GM23338 (cell line): ENCODE measurements at regions not wholly inside any gene's neighbourhood (a gene's known extent, or its start where the extent isn't known, plus 50 kb on each side); places are given as distances from the start of the nearest gene placed in this dataset.
"Not testable (repeated sequence)": the region's sequence is repeated elsewhere in the genome, so short reads cannot be mapped to it uniquely, and the experiment has no call there.

Source experiments
- ATAC-seq: fragments of 200-7000 bp; cut with Tn5 transposase; 3 replicates; pipeline ENCODE4 v1.9.1; 2020
- DNase-seq: peaks from one replicate; pipeline ENCODE4 v3.0.0-alpha.2; 2015; ENCODE audit warnings: low spot score
- H2AFZ ChIP-seq: fragments of 200-600 bp; sonication (generic); 2 replicates; pipeline ENCODE4 v1.8.0; 2016; ENCODE audit warnings: antibody characterized with exemption, mild to moderate bottlenecking, moderate library complexity
- H3F3A ChIP-seq: fragments of 200-600 bp; sonication (generic); replicated peaks from 2 replicates; pipeline ENCODE4 v1.8.0; 2017; ENCODE audit warnings: antibody characterized with exemption, mixed run types, low read depth
- H3K27ac ChIP-seq: fragments of 200-600 bp; sonication (generic); 2 replicates; pipeline ENCODE4 v1.6.1; 2016; ENCODE audit warnings: low read depth
- H3K27me3 ChIP-seq: fragments of 200-600 bp; sonication (generic); 2 replicates; pipeline ENCODE4 v1.8.0; 2016; ENCODE audit warnings: mild to moderate bottlenecking, mixed run types, moderate library complexity; ENCODE audit not compliant: insufficient read depth
- H3K36me3 ChIP-seq: fragments of 200-600 bp; sonication (generic); 2 replicates; pipeline ENCODE4 v1.8.0; 2016; ENCODE audit warnings: mild to moderate bottlenecking; ENCODE audit not compliant: insufficient read depth
- H3K4me1 ChIP-seq: fragments of 200-600 bp; sonication (generic); 2 replicates; pipeline ENCODE4 v1.8.0; 2016; ENCODE audit warnings: mild to moderate bottlenecking, moderate library complexity; ENCODE audit not compliant: insufficient read depth
- H3K4me2 ChIP-seq: fragments of 200-600 bp; sonication (generic); 2 replicates; pipeline ENCODE4 v1.7.1; 2017; ENCODE audit warnings: mixed run types
- H3K4me3 ChIP-seq: fragments of 200-600 bp; sonication (generic); 2 replicates; pipeline ENCODE4 v1.6.1; 2016; ENCODE audit warnings: mixed run types
- H3K79me2 ChIP-seq: fragments of 200-600 bp; sonication (generic); replicated peaks from 2 replicates; pipeline ENCODE4 v1.8.0; 2017; ENCODE audit warnings: mild to moderate bottlenecking; ENCODE audit not compliant: insufficient read depth
- H3K9me2 ChIP-seq: fragments of 200-600 bp; sonication (generic); 2 replicates; pipeline ENCODE4 v1.8.0; 2017; ENCODE audit not compliant: insufficient read depth
- H4K20me1 ChIP-seq: fragments of 200-600 bp; sonication (generic); replicated peaks from 2 replicates; pipeline ENCODE4 v1.8.0; 2017; ENCODE audit warnings: mild to moderate bottlenecking; ENCODE audit not compliant: insufficient read depth
- H3K27ac Mint-ChIP-seq: 2 replicates; pipeline ENCODE4 v1.8.0; 2020; ENCODE audit warnings: inconsistent platforms, mild to moderate bottlenecking, moderate library complexity, mixed read lengths
- H3K27me3 Mint-ChIP-seq: 3 replicates; pipeline ENCODE4 v1.8.0; 2022; ENCODE audit warnings: low read depth, mild to moderate bottlenecking, moderate library complexity, mixed read lengths, inconsistent platforms; ENCODE audit not compliant: insufficient read depth, poor library complexity
- H3K36me3 Mint-ChIP-seq: 3 replicates; pipeline ENCODE4 v1.8.0; 2021; ENCODE audit warnings: low read depth, mild to moderate bottlenecking, inconsistent platforms, moderate library complexity, mixed read lengths
- H3K4me1 Mint-ChIP-seq: 3 replicates; pipeline ENCODE4 v1.8.0; 2020; ENCODE audit warnings: mild to moderate bottlenecking, inconsistent platforms, mixed read lengths
- H3K4me3 Mint-ChIP-seq: 3 replicates; pipeline ENCODE4 v1.8.0; 2021; ENCODE audit warnings: moderate library complexity, mild to moderate bottlenecking, inconsistent platforms, mixed read lengths
- H3K9me3 Mint-ChIP-seq: 3 replicates; pipeline ENCODE4 v1.8.0; 2020; ENCODE audit warnings: moderate library complexity, mild to moderate bottlenecking, inconsistent platforms, mixed read lengths
- CREB1 ChIP-seq: fragments of 250-450 bp; sonication (Bioruptor Pico); IDR thresholded peaks from 2 replicates; pipeline ENCODE4 v1.5.0; 2020; ENCODE audit warnings: low read depth, mild to moderate bottlenecking, moderate library complexity
- ETS1 ChIP-seq: IDR thresholded peaks from 2 replicates; pipeline ENCODE4 v1.6.1; 2016; ENCODE audit warnings: antibody characterized with exemption
- EZH2 ChIP-seq: fragments of 200-600 bp; sonication (generic); IDR thresholded peaks from one replicate; pipeline ENCODE4 v1.8.0; 2017; ENCODE audit warnings: antibody characterized with exemption, mild to moderate bottlenecking, low read depth; ENCODE audit not compliant: unreplicated experiment
- EZH2phosphoT487 ChIP-seq: fragments of 200-600 bp; sonication (generic); IDR thresholded peaks from one replicate; pipeline ENCODE4 v1.8.1; 2018; ENCODE audit warnings: antibody characterized with exemption; ENCODE audit not compliant: unreplicated experiment
- JUNB ChIP-seq: IDR thresholded peaks from one replicate; pipeline ENCODE4 v1.6.1; 2016; ENCODE audit warnings: antibody characterized with exemption; ENCODE audit not compliant: unreplicated experiment
- NANOG ChIP-seq: IDR thresholded peaks from 2 replicates; pipeline ENCODE4 v1.6.1; 2016; ENCODE audit warnings: antibody characterized with exemption, borderline replicate concordance
- POLR2AphosphoS5 ChIP-seq: IDR thresholded peaks from 2 replicates; pipeline ENCODE4 v1.6.1; 2016; ENCODE audit warnings: antibody characterized with exemption, low read depth
- REST ChIP-seq: IDR thresholded peaks from one replicate; pipeline ENCODE4 v1.6.1; 2018; ENCODE audit warnings: antibody characterized with exemption; ENCODE audit not compliant: unreplicated experiment
- STAT1 ChIP-seq: IDR thresholded peaks from one replicate; pipeline ENCODE4 v1.6.1; 2016; ENCODE audit warnings: antibody characterized with exemption; ENCODE audit not compliant: unreplicated experiment
- ZNF114 ChIP-seq: fragments of 250-450 bp; sonication (Bioruptor Pico); IDR thresholded peaks from 2 replicates; pipeline ENCODE4 v1.5.0; 2020; ENCODE audit warnings: mild to moderate bottlenecking, moderate library complexity
- ZNF331 ChIP-seq: fragments of 250-450 bp; sonication (Bioruptor Pico); IDR thresholded peaks from 2 replicates; pipeline ENCODE4 v1.5.0; 2020; ENCODE audit warnings: low read depth, mild to moderate bottlenecking, moderate library complexity
- TF ChIP-seq, protein P1 (sequence below): fragments of 250-450 bp; sonication (Bioruptor Pico); IDR thresholded peaks from 2 replicates; pipeline ENCODE4 v1.5.0; 2020; ENCODE audit warnings: mild to moderate bottlenecking, moderate library complexity

GRCh38 chr10:95137990-95138625, 55.9 kb upstream of the ACSM6 start:
- not testable (repeated sequence) for H3K4me1 ChIP-seq, H2AFZ ChIP-seq, H3K4me3 Mint-ChIP-seq, H3K9me2 ChIP-seq, H3K27ac Mint-ChIP-seq, H3K27me3 ChIP-seq, DNase-seq, H4K20me1 ChIP-seq, ATAC-seq, H3K27me3 Mint-ChIP-seq, H3K4me1 Mint-ChIP-seq, H3K4me3 ChIP-seq, H3K4me2 ChIP-seq, H3K79me2 ChIP-seq, H3F3A ChIP-seq, H3K27ac ChIP-seq, H3K36me3 ChIP-seq
- H3K9me3 Mint-ChIP-seq = peaks cover 16% of the 10 kb centered on the region
- H3K36me3 Mint-ChIP-seq = peaks cover 33% of the 10 kb centered on the region

- Histone ChIP-seq H3K36me3 (no peaks in the 10 kb centered on the region; the same call in 1 of the 2 replicates), H3K27ac (no peak overlapping the region), H2AFZ (no peak overlapping the region), H3K4me3 (no peak overlapping the region), H3K9me2 (no peaks in the 10 kb centered on the region), H3K4me2 (no peak overlapping the region), H3K4me1 (no peaks in the 10 kb centered on the region), H3K79me2 (no peaks in the 10 kb centered on the region), H3K27me3 (no peaks in the 10 kb centered on the region), H4K20me1 (no peaks in the 10 kb centered on the region), H3F3A (no peaks in the 10 kb centered on the region)
- Mint-ChIP-seq H3K4me1 (peaks cover 3% of the 10 kb centered on the region), H3K27me3 (no peaks in the 10 kb centered on the region), H3K27ac (no peak overlapping the region), H3K4me3 (no peak overlapping the region), H3K9me3 (peaks cover 18% of the 10 kb centered on the region), H3K36me3 (peaks cover 40% of the 10 kb centered on the region)
- TF ChIP-seq POLR2AphosphoS5 (no peak), STAT1 (no peak), JUNB (no peak), EZH2phosphoT487 (no peak), ETS1 (no peak), CREB1 (CRISPR knock-in tag) (no peak), NANOG (no peak), REST (no peak), ZNF331 (CRISPR knock-in tag) (no peak), ZNF114 (CRISPR knock-in tag) (no peak), EZH2 (no peak)
- TF ChIP-seq, protein P1, sequence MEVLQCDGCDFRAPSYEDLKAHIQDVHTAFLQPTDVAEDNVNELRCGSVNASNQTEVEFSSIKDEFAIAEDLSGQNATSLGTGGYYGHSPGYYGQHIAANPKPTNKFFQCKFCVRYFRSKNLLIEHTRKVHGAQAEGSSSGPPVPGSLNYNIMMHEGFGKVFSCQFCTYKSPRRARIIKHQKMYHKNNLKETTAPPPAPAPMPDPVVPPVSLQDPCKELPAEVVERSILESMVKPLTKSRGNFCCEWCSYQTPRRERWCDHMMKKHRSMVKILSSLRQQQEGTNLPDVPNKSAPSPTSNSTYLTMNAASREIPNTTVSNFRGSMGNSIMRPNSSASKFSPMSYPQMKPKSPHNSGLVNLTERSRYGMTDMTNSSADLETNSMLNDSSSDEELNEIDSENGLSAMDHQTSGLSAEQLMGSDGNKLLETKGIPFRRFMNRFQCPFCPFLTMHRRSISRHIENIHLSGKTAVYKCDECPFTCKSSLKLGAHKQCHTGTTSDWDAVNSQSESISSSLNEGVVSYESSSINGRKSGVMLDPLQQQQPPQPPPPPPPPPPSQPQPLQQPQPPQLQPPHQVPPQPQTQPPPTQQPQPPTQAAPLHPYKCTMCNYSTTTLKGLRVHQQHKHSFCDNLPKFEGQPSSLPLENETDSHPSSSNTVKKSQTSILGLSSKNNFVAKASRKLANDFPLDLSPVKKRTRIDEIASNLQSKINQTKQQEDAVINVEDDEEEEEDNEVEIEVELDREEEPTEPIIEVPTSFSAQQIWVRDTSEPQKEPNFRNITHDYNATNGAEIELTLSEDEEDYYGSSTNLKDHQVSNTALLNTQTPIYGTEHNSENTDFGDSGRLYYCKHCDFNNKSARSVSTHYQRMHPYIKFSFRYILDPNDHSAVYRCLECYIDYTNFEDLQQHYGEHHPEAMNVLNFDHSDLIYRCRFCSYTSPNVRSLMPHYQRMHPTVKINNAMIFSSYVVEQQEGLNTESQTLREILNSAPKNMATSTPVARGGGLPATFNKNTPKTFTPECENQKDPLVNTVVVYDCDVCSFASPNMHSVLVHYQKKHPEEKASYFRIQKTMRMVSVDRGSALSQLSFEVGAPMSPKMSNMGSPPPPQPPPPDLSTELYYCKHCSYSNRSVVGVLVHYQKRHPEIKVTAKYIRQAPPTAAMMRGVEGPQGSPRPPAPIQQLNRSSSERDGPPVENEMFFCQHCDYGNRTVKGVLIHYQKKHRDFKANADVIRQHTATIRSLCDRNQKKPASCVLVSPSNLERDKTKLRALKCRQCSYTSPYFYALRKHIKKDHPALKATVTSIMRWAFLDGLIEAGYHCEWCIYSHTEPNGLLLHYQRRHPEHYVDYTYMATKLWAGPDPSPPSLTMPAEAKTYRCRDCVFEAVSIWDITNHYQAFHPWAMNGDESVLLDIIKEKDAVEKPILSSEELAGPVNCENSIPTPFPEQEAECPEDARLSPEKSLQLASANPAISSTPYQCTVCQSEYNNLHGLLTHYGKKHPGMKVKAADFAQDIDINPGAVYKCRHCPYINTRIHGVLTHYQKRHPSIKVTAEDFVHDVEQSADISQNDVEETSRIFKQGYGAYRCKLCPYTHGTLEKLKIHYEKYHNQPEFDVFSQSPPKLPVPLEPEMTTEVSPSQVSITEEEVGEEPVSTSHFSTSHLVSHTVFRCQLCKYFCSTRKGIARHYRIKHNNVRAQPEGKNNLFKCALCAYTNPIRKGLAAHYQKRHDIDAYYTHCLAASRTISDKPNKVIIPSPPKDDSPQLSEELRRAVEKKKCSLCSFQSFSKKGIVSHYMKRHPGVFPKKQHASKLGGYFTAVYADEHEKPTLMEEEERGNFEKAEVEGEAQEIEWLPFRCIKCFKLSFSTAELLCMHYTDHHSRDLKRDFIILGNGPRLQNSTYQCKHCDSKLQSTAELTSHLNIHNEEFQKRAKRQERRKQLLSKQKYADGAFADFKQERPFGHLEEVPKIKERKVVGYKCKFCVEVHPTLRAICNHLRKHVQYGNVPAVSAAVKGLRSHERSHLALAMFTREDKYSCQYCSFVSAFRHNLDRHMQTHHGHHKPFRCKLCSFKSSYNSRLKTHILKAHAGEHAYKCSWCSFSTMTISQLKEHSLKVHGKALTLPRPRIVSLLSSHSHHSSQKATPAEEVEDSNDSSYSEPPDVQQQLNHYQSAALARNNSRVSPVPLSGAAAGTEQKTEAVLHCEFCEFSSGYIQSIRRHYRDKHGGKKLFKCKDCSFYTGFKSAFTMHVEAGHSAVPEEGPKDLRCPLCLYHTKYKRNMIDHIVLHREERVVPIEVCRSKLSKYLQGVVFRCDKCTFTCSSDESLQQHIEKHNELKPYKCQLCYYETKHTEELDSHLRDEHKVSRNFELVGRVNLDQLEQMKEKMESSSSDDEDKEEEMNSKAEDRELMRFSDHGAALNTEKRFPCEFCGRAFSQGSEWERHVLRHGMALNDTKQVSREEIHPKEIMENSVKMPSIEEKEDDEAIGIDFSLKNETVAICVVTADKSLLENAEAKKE (CRISPR knock-in tag) = no peak
- ATAC-seq (no peak), DNase-seq (no peak)
Observed at GRCh38 chr10:95134490-95134889, 59.5 kb upstream of the ACSM6 start.
